Hematopoietic multipotent progenitor cell treated with erythropoietin and hydrocortisone succinate and interleukin-3 and kit ligand, for 17 days (in vitro differentiated cells): ENCODE measurements at regions not wholly inside any gene's neighbourhood (a gene's known extent, or its start where the extent isn't known, plus 50 kb on each side); places are given as distances from the start of the nearest gene placed in this dataset.
A peak's percentile ranks its signal among the peaks of the same experiment; 100 is the strongest.
"Not testable (repeated sequence)": the region's sequence is repeated elsewhere in the genome, so short reads cannot be mapped to it uniquely, and the experiment has no call there.

Source experiments
- DNase-seq: peaks from one replicate; pipeline ENCODE4 v3.0.0-alpha.2; 2015; ENCODE audit warnings: low spot score

DNA sequence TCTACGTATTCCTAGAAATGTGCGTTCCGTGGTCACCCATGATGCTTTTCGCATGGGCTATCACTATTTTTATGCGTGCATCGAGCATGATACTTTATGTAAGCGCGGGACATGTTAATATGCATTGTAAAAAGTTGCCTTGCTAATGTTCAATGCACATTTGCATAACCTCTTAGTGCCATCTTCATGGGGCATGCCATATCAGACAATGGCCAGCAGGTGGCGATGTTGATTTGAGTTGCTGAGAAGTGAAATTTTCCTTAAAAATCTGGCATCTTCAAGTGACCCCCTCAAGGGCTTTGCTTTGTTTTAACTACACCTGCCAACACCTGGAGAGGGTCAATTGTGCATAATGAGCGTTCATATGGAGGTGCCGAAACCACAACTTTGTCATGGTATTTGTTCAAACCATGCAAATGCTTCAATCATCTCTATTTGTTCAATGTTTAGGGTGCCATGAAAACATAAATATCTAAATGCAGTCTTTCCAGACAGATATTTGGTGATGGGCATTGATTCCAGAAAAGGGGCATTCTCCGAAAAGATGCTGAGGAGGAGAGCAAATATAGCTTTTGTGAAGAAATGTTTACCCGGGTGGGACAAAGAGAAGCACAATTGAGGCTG lies 833.9 kb upstream of the PRKX start:
- DNase-seq, result peak; percentile 18

DNA sequence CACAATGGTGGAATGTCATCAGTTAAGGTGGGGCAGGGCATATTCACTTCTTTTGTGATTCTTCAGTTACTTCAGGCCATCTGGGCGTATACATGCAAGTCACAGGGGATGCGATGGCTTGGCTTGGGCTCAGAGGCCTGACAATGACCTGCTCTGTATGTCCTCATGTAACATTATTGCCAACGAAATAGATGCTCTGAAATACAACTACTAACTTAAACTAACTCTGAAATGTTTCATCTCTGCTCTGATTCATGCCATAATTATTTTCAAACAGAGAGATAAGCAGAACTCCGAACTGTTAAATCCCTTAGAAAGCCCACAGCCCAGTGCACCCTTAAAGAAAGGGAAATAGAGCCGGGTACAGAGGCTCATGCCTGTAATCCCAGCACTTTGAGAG lies 832.7 kb upstream of the PRKX start:
- not testable (repeated sequence) for DNase-seq

GRCh38 chrX:4528247-4528646 lies 814.8 kb upstream of the PRKX start:
- no peak for DNase-seq

- DNase-seq, result no peak
Measured at GRCh38 chrX:4485912-4486311, 772.5 kb upstream of the PRKX start.

GRCh38 chrX:4484266-4484665 lies 770.8 kb upstream of the PRKX start:
- no peak for DNase-seq

DNA sequence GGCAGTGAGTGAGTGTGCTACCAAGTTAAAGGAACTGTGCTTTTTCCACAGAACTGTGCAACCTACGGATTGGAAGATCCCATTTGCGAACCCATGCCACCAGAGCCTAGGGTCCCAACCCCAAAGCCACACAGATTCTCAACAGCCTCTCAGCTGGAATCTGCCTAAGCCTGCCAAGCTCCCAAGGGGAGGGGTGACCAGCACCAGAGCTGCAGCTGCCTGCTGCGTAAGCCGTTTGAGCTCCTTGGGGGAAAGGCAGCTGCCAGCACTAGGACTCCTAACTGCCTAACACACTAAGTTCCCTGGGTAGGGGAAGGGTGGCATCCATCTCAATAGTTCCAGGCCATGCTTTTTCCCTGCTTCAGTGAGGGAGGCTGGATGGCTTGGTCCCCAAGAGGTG lies 738.1 kb upstream of the PRKX start:
- no peak for DNase-seq

DNA sequence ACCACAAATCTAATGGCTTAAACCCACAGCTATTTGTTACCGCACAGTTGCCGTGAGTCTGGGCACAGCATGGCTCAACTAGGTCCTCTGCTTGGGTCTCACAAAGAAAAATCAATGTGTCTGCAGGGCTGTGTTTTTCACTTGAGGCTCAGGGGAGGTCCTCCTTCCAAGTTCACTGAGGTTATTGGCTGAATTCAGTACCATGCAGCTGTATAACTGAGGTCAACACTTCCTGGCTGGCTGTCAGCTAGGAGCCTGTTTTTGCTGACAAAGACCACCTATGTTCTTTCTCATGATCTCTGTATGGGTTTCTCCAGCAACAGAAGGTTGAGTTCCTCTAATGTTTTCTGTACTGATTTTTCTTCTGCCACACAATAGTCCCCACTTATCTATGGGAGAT lies 736.7 kb upstream of the PRKX start:
- DNase-seq, result no peak

DNA sequence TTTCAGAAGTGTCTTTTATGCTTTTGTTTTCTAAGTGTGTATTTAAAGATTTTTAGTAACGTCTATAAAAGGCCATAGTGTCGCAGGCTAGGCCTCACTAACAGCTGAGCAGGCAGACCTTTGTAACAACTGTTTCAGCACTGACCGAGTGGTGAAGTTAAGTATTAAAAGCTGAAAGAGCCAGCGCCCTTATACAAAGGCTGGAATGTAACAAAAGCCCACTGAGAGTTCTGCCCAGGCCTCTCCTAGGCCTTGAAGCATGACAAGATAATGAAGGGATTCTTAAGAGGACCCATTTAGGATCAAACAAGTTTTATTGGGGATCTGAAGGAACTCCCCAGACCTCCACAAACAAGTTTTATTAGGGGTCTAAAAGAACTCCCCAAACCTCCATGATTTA lies 722.5 kb upstream of the PRKX start:
- no peak for DNase-seq

- DNase-seq, result no peak
Measured at GRCh38 chrX:4397471-4397870, 684.0 kb upstream of the PRKX start.

GRCh38 chrX:4382273-4382672 lies 668.8 kb upstream of the PRKX start:
- no peak for DNase-seq

GRCh38 chrX:4380710-4381109 lies 667.3 kb upstream of the PRKX start:
- no peak for DNase-seq

DNA sequence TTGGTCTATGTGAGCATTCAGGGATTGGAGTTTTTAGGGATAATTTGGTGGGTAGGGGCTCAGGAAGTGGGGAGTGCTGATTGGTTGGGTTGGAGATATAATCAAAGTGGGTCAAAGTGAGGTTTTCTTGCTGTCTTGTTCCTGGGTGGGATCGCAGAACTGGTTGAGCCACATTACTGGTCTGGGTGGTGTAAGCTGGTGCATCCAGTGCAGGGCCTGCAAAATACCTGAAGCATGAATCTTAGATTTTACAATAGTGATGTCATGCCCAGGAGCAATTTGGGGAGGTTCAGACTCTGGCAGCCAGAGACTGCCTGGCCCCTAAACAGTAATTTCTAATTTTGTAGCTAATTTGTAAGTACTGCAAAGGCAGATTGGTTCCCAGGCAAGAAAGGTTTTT lies 665.6 kb upstream of the PRKX start:
- DNase-seq, result no peak

- DNase-seq, result no peak
Measured at GRCh38 chrX:4373791-4374190, 660.3 kb upstream of the PRKX start.

DNA sequence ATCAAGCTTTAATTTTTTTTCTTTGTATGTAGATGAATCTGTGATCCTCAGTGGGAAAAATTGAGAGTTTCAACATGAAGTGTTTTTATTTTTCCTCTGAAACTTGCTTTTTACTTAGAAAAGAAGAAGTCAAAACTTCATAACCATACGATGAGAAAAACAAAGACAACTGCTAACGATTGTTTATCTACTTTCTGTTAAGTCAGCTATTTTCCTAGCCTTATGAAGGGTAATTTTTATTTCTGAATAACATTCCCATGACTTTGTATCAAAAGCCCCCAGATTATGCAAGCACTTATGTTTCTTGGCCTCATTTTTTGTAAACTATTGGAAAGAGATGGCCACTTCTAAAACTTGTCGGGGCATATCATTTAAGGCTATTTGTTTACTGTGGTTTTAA lies 645.1 kb upstream of the PRKX start:
- DNase-seq, result no peak

DNA sequence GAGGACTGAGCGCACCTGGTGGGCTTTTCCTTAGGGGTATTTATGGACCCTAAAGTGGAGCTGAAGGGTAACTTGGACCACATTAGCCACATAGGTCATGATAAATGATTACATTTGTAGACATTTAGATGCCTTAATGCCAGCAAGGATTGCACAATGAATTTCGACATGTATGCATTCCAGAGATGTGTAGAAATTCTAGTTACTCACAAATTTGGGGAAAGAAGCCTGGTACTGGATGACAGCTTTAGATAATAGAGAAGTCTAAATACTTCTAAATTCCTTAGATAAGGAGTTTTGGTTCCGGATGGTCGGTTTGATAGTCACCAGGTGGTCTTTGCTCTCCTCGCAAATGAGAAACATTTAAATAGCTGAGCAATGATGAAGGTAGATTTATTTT lies 609.5 kb upstream of the PRKX start:
- no peak for DNase-seq

DNA sequence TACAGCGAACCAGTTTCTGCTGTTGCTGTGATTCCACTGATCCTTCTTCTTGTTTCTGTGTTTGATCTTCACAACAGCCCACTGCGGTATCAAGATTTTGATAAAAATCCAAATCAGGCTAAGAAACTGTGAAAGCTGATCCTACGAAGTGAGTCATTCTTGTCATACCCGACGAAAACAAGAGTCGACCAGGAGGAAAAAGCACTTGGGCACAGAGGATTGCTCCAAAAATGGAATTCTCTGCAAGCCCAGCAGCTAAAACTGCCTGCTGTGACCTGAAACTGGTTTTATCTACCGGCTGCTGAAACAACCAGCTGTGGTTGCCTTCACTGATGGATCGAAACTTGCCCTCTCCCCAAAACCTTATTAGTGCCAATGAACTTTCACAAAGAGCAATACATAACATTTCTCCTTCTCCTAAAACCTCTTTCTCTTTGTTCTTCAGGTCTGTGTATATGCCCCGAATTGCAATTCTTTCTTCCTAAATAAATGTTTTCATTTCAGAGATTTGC lies 607.0 kb upstream of the PRKX start:
- DNase-seq, result no peak

DNA sequence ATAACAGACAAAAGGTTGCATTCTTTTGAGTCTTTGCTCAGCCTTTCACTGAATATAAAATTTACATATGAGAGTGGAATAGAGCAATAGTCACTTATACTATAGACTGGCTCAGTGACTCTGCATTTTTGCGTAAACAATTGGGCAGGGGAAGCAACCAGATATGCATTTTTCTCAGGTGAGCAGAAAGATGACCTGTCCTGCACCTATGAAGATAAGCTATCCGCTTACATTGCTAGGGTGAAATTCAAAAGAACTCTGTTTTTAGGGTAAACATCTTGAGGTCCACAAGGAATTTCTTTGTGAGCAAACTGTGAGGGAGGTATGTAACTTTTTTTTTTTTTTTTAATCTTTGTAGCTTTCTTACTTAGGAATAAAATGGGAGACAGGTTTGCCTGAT lies 602.4 kb upstream of the PRKX start:
- no peak for DNase-seq

DNA sequence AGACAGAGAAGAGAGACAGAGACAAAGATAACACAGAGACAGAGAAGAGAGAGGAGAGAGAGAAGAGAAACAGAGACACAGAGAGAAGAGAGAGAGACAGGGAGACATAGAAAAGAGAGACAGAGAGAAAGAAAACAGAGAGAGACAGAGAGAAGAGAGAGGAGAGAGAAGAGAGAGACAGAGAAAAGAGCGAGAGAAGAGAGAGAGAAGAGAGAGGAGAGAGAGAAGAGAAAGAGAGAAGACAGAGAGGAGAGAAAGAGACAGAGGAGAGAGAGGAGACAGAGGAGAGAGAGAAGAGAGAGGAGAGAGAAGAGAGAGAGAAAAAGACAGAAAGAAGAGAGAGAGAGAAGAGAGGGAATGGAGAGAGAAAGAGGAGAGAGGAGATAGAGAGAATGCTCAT lies 601.1 kb upstream of the PRKX start:
- DNase-seq, result no peak

DNA sequence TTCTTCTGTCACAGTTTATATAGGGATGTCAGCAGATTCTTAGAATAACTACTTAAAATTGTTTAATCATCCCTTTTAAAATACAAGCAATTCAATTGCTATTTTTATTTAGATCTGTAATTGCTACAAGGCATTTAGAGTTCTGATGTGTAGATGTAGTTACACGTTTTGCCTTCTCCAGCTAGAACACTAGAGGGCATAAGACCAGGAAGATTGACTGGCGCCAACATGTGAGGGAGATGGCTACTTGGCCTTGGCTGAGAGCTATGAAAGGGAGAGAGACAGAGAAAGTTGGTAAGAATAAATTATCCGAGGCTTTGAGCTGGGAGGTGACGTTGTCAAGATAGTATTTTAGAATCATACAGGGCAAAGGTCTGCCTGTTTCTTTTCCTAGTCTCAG lies 563.7 kb upstream of the PRKX start:
- DNase-seq, result no peak

DNA sequence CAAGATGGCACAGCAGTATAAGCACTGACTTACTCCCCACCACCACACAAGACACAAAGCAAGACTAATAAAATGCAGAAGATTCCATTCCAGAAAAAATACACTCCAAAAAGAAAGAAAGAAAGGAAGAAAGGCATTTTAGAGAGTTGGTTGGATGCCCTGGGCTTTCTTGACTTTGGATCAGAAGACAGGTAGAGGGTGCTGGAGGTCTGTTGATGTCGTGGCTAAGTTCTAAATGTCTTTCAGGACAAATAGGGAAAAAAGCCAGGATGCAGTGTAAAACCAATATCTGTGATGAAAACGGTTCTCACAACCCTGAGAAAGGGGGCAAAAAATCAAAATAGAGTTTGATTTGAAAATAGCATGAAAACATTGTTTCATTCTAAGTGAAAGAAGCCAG lies 555.2 kb upstream of the PRKX start:
- DNase-seq, result no peak

- DNase-seq, result no peak
Measured at GRCh38 chrX:4265036-4265435, 551.6 kb upstream of the PRKX start.

GRCh38 chrX:4263030-4263803 lies 549.8 kb upstream of the PRKX start:
- DNase-seq, result no peak

DNA sequence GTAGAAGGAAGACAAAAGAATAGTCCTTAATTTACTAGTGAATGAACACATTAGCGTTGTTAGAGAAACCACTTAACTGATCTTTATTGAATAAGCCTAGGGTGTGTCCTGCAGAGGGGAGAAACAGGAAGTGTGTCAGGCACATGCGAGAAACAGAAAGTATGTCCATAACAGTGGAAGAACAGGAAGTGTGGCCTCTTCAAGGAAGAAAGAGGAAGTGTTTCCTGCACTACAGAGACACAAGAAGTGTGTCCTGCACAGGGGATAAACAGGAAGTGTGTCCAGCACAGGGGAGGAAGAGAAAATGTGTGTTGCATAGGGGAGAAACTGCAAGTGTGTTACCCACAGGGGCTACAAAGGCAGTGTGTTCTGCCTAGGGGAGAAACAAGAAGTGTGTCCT lies 539.6 kb upstream of the PRKX start:
- DNase-seq, result no peak

GRCh38 chrX:4249401-4249800 lies 536.0 kb upstream of the PRKX start:
- no peak for DNase-seq
